ENCODE measurements at regions not wholly inside any gene's neighbourhood (a gene's known extent, or its start where the extent isn't known, plus 50 kb on each side); places are given as distances from the start of the nearest gene placed in this dataset.

GRCh38 chr9:11874414-11874813, 818.8 kb upstream of the TYRP1 start:
- TF ChIP-seq POLR2A (IDR thresholded peaks at IDR 0.05), result no peak
- no peak for TF ChIP-seq EP300 (IDR thresholded peaks at IDR 0.05)

Measured in suprapubic skin (tissue), 2 donors.